ENCODE measurements at regions not wholly inside any gene's neighbourhood (a gene's known extent, or its start where the extent isn't known, plus 50 kb on each side); places are given as distances from the start of the nearest gene placed in this dataset.
A peak's percentile ranks its signal among the peaks of the same experiment; 100 is the strongest.

DNA sequence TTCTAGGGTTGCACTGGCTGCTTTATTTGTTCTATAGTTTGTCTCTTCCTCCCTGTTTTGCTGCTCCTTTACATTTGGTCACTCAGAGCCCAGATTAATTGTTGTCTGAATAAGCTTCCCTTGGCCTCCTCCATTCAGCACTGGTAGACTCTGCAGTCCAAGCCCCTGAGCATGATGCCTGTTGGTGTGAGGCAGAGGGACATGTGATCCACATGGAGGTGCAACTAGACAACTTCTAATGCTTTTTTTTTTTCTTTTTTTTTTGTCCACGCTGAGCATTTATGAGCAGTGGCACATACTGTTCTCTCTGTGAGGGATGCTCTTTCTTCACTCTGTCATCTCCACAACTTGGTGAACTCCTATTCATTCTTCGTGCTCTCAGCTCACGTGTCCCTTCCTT is 167.3 kb upstream of the TBC1D5 start:
- TF ChIP-seq ZBTB33 (IDR thresholded peaks at IDR 0.05; ENCODE audit: borderline replicate concordance, low read depth) (no peak), FOXJ3 (CRISPR knock-in tag; IDR thresholded peaks at IDR 0.05) (no peak), SIN3A (IDR thresholded peaks at IDR 0.05; ENCODE audit: borderline replicate concordance, low read depth, low read length) (no peak), FOSL2 (IDR thresholded peaks at IDR 0.05; ENCODE audit: borderline replicate concordance, low read depth) (no peak), CHD2 (IDR thresholded peaks at IDR 0.05; ENCODE audit: low read length, partially characterized antibody) (no peak), TEAD4 (IDR thresholded peaks at IDR 0.05; ENCODE audit: borderline replicate concordance, insufficient read depth) (no peak), RCOR1 (IDR thresholded peaks at IDR 0.05; ENCODE audit: low read length) (no peak), EP300 (IDR thresholded peaks at IDR 0.05; ENCODE audit: borderline replicate concordance in 1 of 2, low read depth in 1 of 2, low read length in 1 of 2) (no peak), FOXM1 (IDR thresholded peaks at IDR 0.05; ENCODE audit: low read depth) (no peak)
- CTCF ChIA-PET, result no interaction called here

GRCh38 chr3:17908399-17909191 is 166.2 kb upstream of the TBC1D5 start:
- Histone ChIP-seq H3K27ac (ENCODE audit: low read depth in 2 of 2, low read length in 1 of 2) (no peak overlapping the region; a peak in 1 of 4 replicates), H3K4me1 (ENCODE audit: control insufficient read depth in 1 of 2, insufficient read depth in 2 of 2, low read depth in 1 of 2, low read length in 1 of 2) (peaks cover 0 to 4% of the 10 kb centered on the region in 2 experiments; a peak in 1 of 4 replicates), H2AFZ (ENCODE audit: low read depth) (no peak overlapping the region), H3K27me3 (ENCODE audit: insufficient read depth) (no peaks in the 10 kb centered on the region), H3K4me2 (no peak overlapping the region), H3K36me3 (replicated peaks in 1 of 2; ENCODE audit: control insufficient read depth in 1 of 2, insufficient read depth in 2 of 2, low read length in 1 of 2) (no peaks in the 10 kb centered on the region), H3K79me2 (ENCODE audit: insufficient read depth) (no peaks in the 10 kb centered on the region), H3K9me3 (no peaks in the 10 kb centered on the region), H4K20me1 (ENCODE audit: insufficient read depth) (no peaks in the 10 kb centered on the region), H3K9me2 (no peaks in the 10 kb centered on the region), H3F3A (replicated peaks; ENCODE audit: insufficient read depth) (no peaks in the 10 kb centered on the region), H3K4me3 (ENCODE audit: low read depth in 2 of 2, low read length in 1 of 2) (no peak overlapping the region), H3K9ac (no peak overlapping the region)
- TF ChIP-seq EP300 (IDR thresholded peaks at IDR 0.05; ENCODE audit: borderline replicate concordance in 1 of 2, low read depth in 1 of 2, low read length in 1 of 2) (no peak), ELF1 (IDR thresholded peaks at IDR 0.05) (no peak), TCF12 (IDR thresholded peaks at IDR 0.05) (peak; percentile 51; the same call in 1 of the 2 replicates), SIN3A (IDR thresholded peaks at IDR 0.05; ENCODE audit: borderline replicate concordance, low read depth, low read length) (no peak)
- TF ChIP-seq, protein P1, sequence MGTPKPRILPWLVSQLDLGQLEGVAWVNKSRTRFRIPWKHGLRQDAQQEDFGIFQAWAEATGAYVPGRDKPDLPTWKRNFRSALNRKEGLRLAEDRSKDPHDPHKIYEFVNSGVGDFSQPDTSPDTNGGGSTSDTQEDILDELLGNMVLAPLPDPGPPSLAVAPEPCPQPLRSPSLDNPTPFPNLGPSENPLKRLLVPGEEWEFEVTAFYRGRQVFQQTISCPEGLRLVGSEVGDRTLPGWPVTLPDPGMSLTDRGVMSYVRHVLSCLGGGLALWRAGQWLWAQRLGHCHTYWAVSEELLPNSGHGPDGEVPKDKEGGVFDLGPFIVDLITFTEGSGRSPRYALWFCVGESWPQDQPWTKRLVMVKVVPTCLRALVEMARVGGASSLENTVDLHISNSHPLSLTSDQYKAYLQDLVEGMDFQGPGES (IDR thresholded peaks at IDR 0.05; ENCODE audit: low read depth, low read length), result no peak
- ChIA-PET POLR2A (interaction anchor here (1.0 kb wide), 1 partner anchor 42 kb away, joined by 7 read pairs; no protein-coding TSS in a partner anchor), CTCF (interaction anchor here (1.2 kb wide), 1 partner anchor 14 kb away, joined by 3 read pairs; no protein-coding TSS in a partner anchor)
- DNase-seq, result peak; percentile 8
- 39% methylated on average over 5 of the region's 5 CpGs for WGBS (ENCODE audit: low lambda C conversion rate)

More for the DNA sequence above, 167.3 kb upstream of the TBC1D5 start:
- no peaks in the 10 kb centered on the region for H3K36me3 ChIP-seq (replicated peaks in 1 of 2; ENCODE audit: control insufficient read depth in 1 of 2, insufficient read depth in 2 of 2, low read length in 1 of 2)
- H4K20me1 ChIP-seq (ENCODE audit: insufficient read depth), result no peaks in the 10 kb centered on the region
- no peaks in the 10 kb centered on the region for H3K27me3 ChIP-seq (ENCODE audit: insufficient read depth)
- POLR2A ChIA-PET, result interaction anchor here (1.0 kb wide), 1 partner anchor 43 kb away, joined by 7 read pairs; no protein-coding TSS in a partner anchor
- H3K27ac ChIP-seq (ENCODE audit: low read depth in 2 of 2, low read length in 1 of 2), result no peak overlapping the region
- no peak overlapping the region for H2AFZ ChIP-seq (ENCODE audit: low read depth)
- H3K9me3 ChIP-seq, result no peaks in the 10 kb centered on the region
- H3F3A ChIP-seq (replicated peaks; ENCODE audit: insufficient read depth), result no peaks in the 10 kb centered on the region
- H3K79me2 ChIP-seq (ENCODE audit: insufficient read depth), result no peaks in the 10 kb centered on the region
- no peak overlapping the region for H3K9ac ChIP-seq
- H3K4me2 ChIP-seq, result no peak overlapping the region
- DNase-seq, result no peak
- H3K4me3 ChIP-seq (ENCODE audit: low read depth in 2 of 2, low read length in 1 of 2), result no peak overlapping the region
- H3K4me1 ChIP-seq (ENCODE audit: control insufficient read depth in 1 of 2, insufficient read depth in 2 of 2, low read depth in 1 of 2, low read length in 1 of 2), result peaks cover 0 to 4% of the 10 kb centered on the region in 2 experiments; a peak in 1 of 4 replicates
- WGBS (ENCODE audit: low lambda C conversion rate), result 72% methylated on average over 3 of the region's 3 CpGs
- H3K9me2 ChIP-seq, result no peaks in the 10 kb centered on the region

Measured in SK-N-SH (cell line).